ENCODE measurements at regions not wholly inside any gene's neighbourhood (a gene's known extent, or its start where the extent isn't known, plus 50 kb on each side); places are given as distances from the start of the nearest gene placed in this dataset.

GRCh38 chr5:104326966-104327365, 764.4 kb upstream of the NUDT12 start:
- TF ChIP-seq ZNF362 (tag by site-specific recombination; IDR thresholded peaks at IDR 0.05): no peak
- TF ChIP-seq CTCF (tag by site-specific recombination; IDR thresholded peaks at IDR 0.05): no peak
- no peak for TF ChIP-seq ZBTB7A (tag by site-specific recombination; IDR thresholded peaks at IDR 0.05; ENCODE audit: low read depth)
- no peak for TF ChIP-seq HOXC10 (CRISPR knock-in tag; IDR thresholded peaks at IDR 0.05)
- TF ChIP-seq ZNF416 (tag by site-specific recombination; IDR thresholded peaks at IDR 0.05): no peak
- no peak for TF ChIP-seq ZNF114 (tag by site-specific recombination; IDR thresholded peaks at IDR 0.05)
- TF ChIP-seq ZNF24 (tag by site-specific recombination; IDR thresholded peaks at IDR 0.05): no peak
- TF ChIP-seq ZBTB44 (tag by site-specific recombination; IDR thresholded peaks at IDR 0.05): no peak
- TF ChIP-seq ZNF280D (tag by site-specific recombination; IDR thresholded peaks at IDR 0.05): no peak
- TF ChIP-seq ZNF148 (tag by site-specific recombination; IDR thresholded peaks at IDR 0.05; ENCODE audit: borderline replicate concordance): no peak
- no peak for TF ChIP-seq ZNF350 (tag by site-specific recombination; IDR thresholded peaks at IDR 0.05)

Measured in HEK293 (cell line).